Skin epidermis (tissue), 12 donors: ENCODE measurements at regions not wholly inside any gene's neighbourhood (a gene's known extent, or its start where the extent isn't known, plus 50 kb on each side); places are given as distances from the start of the nearest gene placed in this dataset.
A peak's percentile ranks its signal among the peaks of the same experiment; 100 is the strongest.
"Not testable (repeated sequence)": the region's sequence is repeated elsewhere in the genome, so short reads cannot be mapped to it uniquely, and the experiment has no call there.

Source experiments
- H3K27ac ChIP-seq, 21 experiments: fragments of 200-600 bp; sonication (generic) in 11 of 21; one replicate each; pipeline ENCODE4 v1.5.0; 2020; ENCODE audit warnings: mild to moderate bottlenecking in 3 of 21, inconsistent platforms in 2 of 21, moderate library complexity in 2 of 21
- H3K4me3 ChIP-seq, 7 experiments: fragments of 200-600 bp; sonication (generic) in 2 of 7; one replicate each; pipeline ENCODE4 v1.5.0; 2020; ENCODE audit warnings: inconsistent platforms in 2 of 7, mild to moderate bottlenecking in 2 of 7, moderate library complexity in 1 of 7

GRCh38 chr12:94863321-94864035 is 140.0 kb downstream of the NDUFA12 start:
- Histone ChIP-seq H3K4me3 (no peak overlapping the region), H3K27ac (no peak overlapping the region)

- H3K4me3 ChIP-seq = no peak overlapping the region
- no peak overlapping the region for H3K27ac ChIP-seq
Observed at GRCh38 chr12:94862421-94862820, 141.1 kb downstream of the NDUFA12 start.

- H3K4me3 ChIP-seq = no peak overlapping the region
- no peak overlapping the region for H3K27ac ChIP-seq
Observed at GRCh38 chr12:94856324-94856723, 147.2 kb downstream of the NDUFA12 start.

- no peak overlapping the region for H3K4me3 ChIP-seq
- no peak overlapping the region for H3K27ac ChIP-seq
Observed at GRCh38 chr12:94855853-94856252, 147.6 kb downstream of the NDUFA12 start.

- Histone ChIP-seq H3K27ac (no peak overlapping the region), H3K4me3 (no peak overlapping the region)
Observed at GRCh38 chr12:94851396-94852028, 152.0 kb downstream of the NDUFA12 start.

GRCh38 chr12:94849411-94849976 is 154.0 kb downstream of the NDUFA12 start:
- H3K27ac ChIP-seq = no peak overlapping the region
- H3K4me3 ChIP-seq = no peak overlapping the region

GRCh38 chr12:94848966-94849365 is 154.5 kb downstream of the NDUFA12 start:
- Histone ChIP-seq H3K4me3 (no peak overlapping the region), H3K27ac (no peak overlapping the region)

- Histone ChIP-seq H3K4me3 (no peak overlapping the region), H3K27ac (no peak overlapping the region)
Observed at GRCh38 chr12:94845110-94845509, 158.4 kb downstream of the NDUFA12 start.

- Histone ChIP-seq H3K27ac (no peak overlapping the region), H3K4me3 (no peak overlapping the region)
Observed at GRCh38 chr12:94844452-94844851, 159.0 kb downstream of the NDUFA12 start.

GRCh38 chr12:94841904-94842610 is 161.4 kb downstream of the NDUFA12 start:
- no peak overlapping the region for H3K27ac ChIP-seq

GRCh38 chr12:94841177-94841576 is 162.3 kb downstream of the NDUFA12 start:
- Histone ChIP-seq H3K27ac (no peak overlapping the region), H3K4me3 (no peak overlapping the region)

More at GRCh38 chr12:94841904-94842610, 161.4 kb downstream of the NDUFA12 start:
- H3K4me3 ChIP-seq = no peak overlapping the region

GRCh38 chr12:94839347-94839746 is 164.2 kb downstream of the NDUFA12 start:
- no peak overlapping the region for H3K4me3 ChIP-seq
- no peak overlapping the region for H3K27ac ChIP-seq

GRCh38 chr12:94836952-94837670 is 166.4 kb downstream of the NDUFA12 start:
- H3K4me3 ChIP-seq, H3K27ac ChIP-seq: not testable (repeated sequence)

GRCh38 chr12:94834036-94834625 is 169.4 kb downstream of the NDUFA12 start:
- Histone ChIP-seq H3K4me3 (no peak overlapping the region), H3K27ac (peak overlapping the region in 4 of 21 experiments; percentile 21 to 75 (median 64))

- no peak overlapping the region for H3K4me3 ChIP-seq
- peak overlapping the region in 8 of 21 experiments; percentile 26 to 77 (median 60) for H3K27ac ChIP-seq
Observed at GRCh38 chr12:94832780-94833681, 170.5 kb downstream of the NDUFA12 start.

- H3K27ac ChIP-seq = peak overlapping the region in 4 of 21 experiments; percentile 5 to 77 (median 58)
- no peak overlapping the region for H3K4me3 ChIP-seq
Observed at GRCh38 chr12:94832105-94832504, 171.4 kb downstream of the NDUFA12 start.

GRCh38 chr12:94831081-94831751 is 172.3 kb downstream of the NDUFA12 start:
- Histone ChIP-seq H3K4me3 (no peak overlapping the region), H3K27ac (peak overlapping the region in 5 of 21 experiments; percentile 5 to 77 (median 26))

GRCh38 chr12:94829552-94829951 is 173.9 kb downstream of the NDUFA12 start:
- no peak overlapping the region for H3K4me3 ChIP-seq
- no peak overlapping the region for H3K27ac ChIP-seq
